ENCODE measurements at regions not wholly inside any gene's neighbourhood (a gene's known extent, or its start where the extent isn't known, plus 50 kb on each side); places are given as distances from the start of the nearest gene placed in this dataset.

- no peak for DNase-seq (ENCODE audit: low spot score)
- TF ChIP-seq, protein P1, sequence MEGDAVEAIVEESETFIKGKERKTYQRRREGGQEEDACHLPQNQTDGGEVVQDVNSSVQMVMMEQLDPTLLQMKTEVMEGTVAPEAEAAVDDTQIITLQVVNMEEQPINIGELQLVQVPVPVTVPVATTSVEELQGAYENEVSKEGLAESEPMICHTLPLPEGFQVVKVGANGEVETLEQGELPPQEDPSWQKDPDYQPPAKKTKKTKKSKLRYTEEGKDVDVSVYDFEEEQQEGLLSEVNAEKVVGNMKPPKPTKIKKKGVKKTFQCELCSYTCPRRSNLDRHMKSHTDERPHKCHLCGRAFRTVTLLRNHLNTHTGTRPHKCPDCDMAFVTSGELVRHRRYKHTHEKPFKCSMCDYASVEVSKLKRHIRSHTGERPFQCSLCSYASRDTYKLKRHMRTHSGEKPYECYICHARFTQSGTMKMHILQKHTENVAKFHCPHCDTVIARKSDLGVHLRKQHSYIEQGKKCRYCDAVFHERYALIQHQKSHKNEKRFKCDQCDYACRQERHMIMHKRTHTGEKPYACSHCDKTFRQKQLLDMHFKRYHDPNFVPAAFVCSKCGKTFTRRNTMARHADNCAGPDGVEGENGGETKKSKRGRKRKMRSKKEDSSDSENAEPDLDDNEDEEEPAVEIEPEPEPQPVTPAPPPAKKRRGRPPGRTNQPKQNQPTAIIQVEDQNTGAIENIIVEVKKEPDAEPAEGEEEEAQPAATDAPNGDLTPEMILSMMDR (IDR thresholded peaks at IDR 0.05): no peak
- no peak overlapping the region for H3K27ac ChIP-seq
- no peak overlapping the region for H3K4me3 ChIP-seq
These were observed 243.5 kb downstream of the NFKBIZ start for GRCh38 chr3:102092617-102093466.

GRCh38 chr3:102094506-102094905 is 245.2 kb downstream of the NFKBIZ start:
- Histone ChIP-seq H3K4me3 (no peak overlapping the region), H3K27ac (no peak overlapping the region)
- no peak for DNase-seq (ENCODE audit: low spot score)
- TF ChIP-seq, protein P1 (IDR thresholded peaks at IDR 0.05): no peak

GRCh38 chr3:102095383-102095782 is 246.1 kb downstream of the NFKBIZ start:
- Histone ChIP-seq H3K27ac (no peak overlapping the region), H3K4me3 (no peak overlapping the region)
- no peak for DNase-seq (ENCODE audit: low spot score)
- TF ChIP-seq, protein P1 (IDR thresholded peaks at IDR 0.05): no peak

- DNase-seq (ENCODE audit: low spot score): no peak
- TF ChIP-seq, protein P1 (IDR thresholded peaks at IDR 0.05): no peak
- H3K27ac ChIP-seq: no peak overlapping the region
- H3K4me3 ChIP-seq: no peak overlapping the region
These were observed 246.8 kb downstream of the NFKBIZ start for GRCh38 chr3:102096066-102096465.

- Histone ChIP-seq H3K4me3 (no peak overlapping the region), H3K27ac (no peak overlapping the region)
- TF ChIP-seq, protein P1 (IDR thresholded peaks at IDR 0.05): no peak
- no peak for DNase-seq (ENCODE audit: low spot score)
These were observed 249.0 kb downstream of the NFKBIZ start for GRCh38 chr3:102098130-102098885.

- Histone ChIP-seq H3K27ac (no peak overlapping the region), H3K4me3 (no peak overlapping the region)
- TF ChIP-seq, protein P1 (IDR thresholded peaks at IDR 0.05): no peak
- no peak for DNase-seq (ENCODE audit: low spot score)
These were observed 250.6 kb downstream of the NFKBIZ start for GRCh38 chr3:102099913-102100312.
